ENCODE measurements at regions not wholly inside any gene's neighbourhood (a gene's known extent, or its start where the extent isn't known, plus 50 kb on each side); places are given as distances from the start of the nearest gene placed in this dataset.

DNA sequence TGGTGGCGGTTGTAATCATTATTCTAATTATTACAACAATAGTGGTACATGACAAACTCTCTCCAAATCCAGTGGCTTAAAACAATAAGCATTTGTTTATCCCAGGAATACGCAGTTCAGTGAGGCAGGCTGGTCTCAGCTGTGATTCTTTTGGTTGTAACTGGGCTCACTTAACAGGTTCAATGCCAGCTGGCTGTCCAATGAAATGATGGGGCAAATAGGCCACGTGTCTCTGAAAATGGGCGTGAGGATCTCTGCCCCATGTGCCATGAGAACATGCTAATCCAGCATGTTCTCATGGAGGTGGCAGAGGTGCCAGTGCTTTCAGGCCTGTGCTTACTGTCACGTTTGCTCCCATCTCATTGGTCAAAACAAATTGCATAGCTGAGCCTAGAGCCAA, 73.1 kb upstream of the CLMN start:
- no peak for DNase-seq
- TF ChIP-seq EZH2 (IDR thresholded peaks at IDR 0.05; ENCODE audit: borderline replicate concordance, low read depth, low read length, severe bottlenecking) = no peak
- TF ChIP-seq, protein P1, sequence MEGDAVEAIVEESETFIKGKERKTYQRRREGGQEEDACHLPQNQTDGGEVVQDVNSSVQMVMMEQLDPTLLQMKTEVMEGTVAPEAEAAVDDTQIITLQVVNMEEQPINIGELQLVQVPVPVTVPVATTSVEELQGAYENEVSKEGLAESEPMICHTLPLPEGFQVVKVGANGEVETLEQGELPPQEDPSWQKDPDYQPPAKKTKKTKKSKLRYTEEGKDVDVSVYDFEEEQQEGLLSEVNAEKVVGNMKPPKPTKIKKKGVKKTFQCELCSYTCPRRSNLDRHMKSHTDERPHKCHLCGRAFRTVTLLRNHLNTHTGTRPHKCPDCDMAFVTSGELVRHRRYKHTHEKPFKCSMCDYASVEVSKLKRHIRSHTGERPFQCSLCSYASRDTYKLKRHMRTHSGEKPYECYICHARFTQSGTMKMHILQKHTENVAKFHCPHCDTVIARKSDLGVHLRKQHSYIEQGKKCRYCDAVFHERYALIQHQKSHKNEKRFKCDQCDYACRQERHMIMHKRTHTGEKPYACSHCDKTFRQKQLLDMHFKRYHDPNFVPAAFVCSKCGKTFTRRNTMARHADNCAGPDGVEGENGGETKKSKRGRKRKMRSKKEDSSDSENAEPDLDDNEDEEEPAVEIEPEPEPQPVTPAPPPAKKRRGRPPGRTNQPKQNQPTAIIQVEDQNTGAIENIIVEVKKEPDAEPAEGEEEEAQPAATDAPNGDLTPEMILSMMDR (IDR thresholded peaks at IDR 0.05; ENCODE audit: borderline replicate concordance, extremely low read depth, low read length, poor library complexity, severe bottlenecking) = no peak
- Histone ChIP-seq H3K36me3 (ENCODE audit: insufficient read depth, low read length) (no peaks in the 10 kb centered on the region), H3K4me3 (ENCODE audit: low read depth in 1 of 2, low read length in 2 of 2) (no peak overlapping the region), H3K4me2 (ENCODE audit: insufficient read depth, low read length) (no peak overlapping the region), H3K79me2 (ENCODE audit: insufficient read depth, low read length) (no peaks in the 10 kb centered on the region), H2AFZ (ENCODE audit: low read depth, low read length) (no peak overlapping the region), H3K9ac (ENCODE audit: low read depth, low read length) (no peak overlapping the region), H3K4me1 (ENCODE audit: insufficient read depth, low read length) (no peaks in the 10 kb centered on the region), H4K20me1 (ENCODE audit: insufficient read depth, low read length) (no peaks in the 10 kb centered on the region), H3K9me3 (ENCODE audit: insufficient read depth, low read length, severe bottlenecking) (no peaks in the 10 kb centered on the region), H3K27me3 (ENCODE audit: insufficient read depth, low read length, poor library complexity) (no peaks in the 10 kb centered on the region), H3K27ac (ENCODE audit: low read length) (no peak overlapping the region)
- ATAC-seq (ENCODE audit: insufficient read depth, low read depth) = no peak

GRCh38 chr14:95391331-95391730, 71.6 kb upstream of the CLMN start:
- Histone ChIP-seq H3K36me3 (ENCODE audit: insufficient read depth, low read length) (no peaks in the 10 kb centered on the region), H3K79me2 (ENCODE audit: insufficient read depth, low read length) (no peaks in the 10 kb centered on the region), H3K27ac (ENCODE audit: low read length) (no peak overlapping the region), H3K9ac (ENCODE audit: low read depth, low read length) (no peak overlapping the region), H3K4me3 (ENCODE audit: low read depth in 1 of 2, low read length in 2 of 2) (no peak overlapping the region), H3K27me3 (ENCODE audit: insufficient read depth, low read length, poor library complexity) (no peaks in the 10 kb centered on the region), H3K9me3 (ENCODE audit: insufficient read depth, low read length, severe bottlenecking) (no peaks in the 10 kb centered on the region), H3K4me2 (ENCODE audit: insufficient read depth, low read length) (no peak overlapping the region), H4K20me1 (ENCODE audit: insufficient read depth, low read length) (no peaks in the 10 kb centered on the region), H3K4me1 (ENCODE audit: insufficient read depth, low read length) (no peaks in the 10 kb centered on the region), H2AFZ (ENCODE audit: low read depth, low read length) (no peak overlapping the region)
- ATAC-seq (ENCODE audit: insufficient read depth, low read depth) (no peak), DNase-seq (no peak)
- TF ChIP-seq, protein P1 (IDR thresholded peaks at IDR 0.05; ENCODE audit: borderline replicate concordance, extremely low read depth, low read length, poor library complexity, severe bottlenecking) = no peak
- TF ChIP-seq EZH2 (IDR thresholded peaks at IDR 0.05; ENCODE audit: borderline replicate concordance, low read depth, low read length, severe bottlenecking) = no peak

DNA sequence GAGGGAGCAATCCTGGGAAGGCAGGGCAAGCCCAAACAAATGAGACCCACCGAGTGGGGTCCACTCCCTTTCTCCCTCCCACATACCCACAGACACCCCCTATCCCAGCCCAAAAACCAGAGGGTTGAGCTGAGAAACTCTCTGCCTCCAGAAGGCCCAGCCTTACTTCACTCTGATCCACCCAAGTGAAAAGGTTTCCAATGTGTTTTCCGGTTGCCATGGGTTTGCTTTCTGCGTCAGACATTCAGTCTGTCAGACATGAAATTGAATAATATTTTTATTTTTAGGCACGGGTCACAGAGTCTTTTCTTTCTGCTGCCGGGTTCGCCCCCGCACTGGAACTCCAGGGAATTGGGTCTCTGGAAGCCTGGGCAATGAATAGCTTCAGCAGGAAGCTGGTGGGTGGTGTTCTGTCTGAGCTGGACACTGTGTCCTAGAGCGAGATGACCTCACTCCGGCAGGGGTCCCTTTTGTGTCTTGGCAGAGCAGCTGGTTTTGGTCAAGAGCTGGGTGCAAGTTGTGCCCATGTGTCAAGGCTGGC, 69.8 kb upstream of the CLMN start:
- TF ChIP-seq, protein P1 (IDR thresholded peaks at IDR 0.05; ENCODE audit: borderline replicate concordance, extremely low read depth, low read length, poor library complexity, severe bottlenecking) = no peak
- no peak for TF ChIP-seq EZH2 (IDR thresholded peaks at IDR 0.05; ENCODE audit: borderline replicate concordance, low read depth, low read length, severe bottlenecking)
- no peak overlapping the region for H3K27ac ChIP-seq (ENCODE audit: low read length)
- no peak overlapping the region for H2AFZ ChIP-seq (ENCODE audit: low read depth, low read length)
- no peaks in the 10 kb centered on the region for H3K9me3 ChIP-seq (ENCODE audit: insufficient read depth, low read length, severe bottlenecking)
- no peak overlapping the region for H3K9ac ChIP-seq (ENCODE audit: low read depth, low read length)
- no peaks in the 10 kb centered on the region for H4K20me1 ChIP-seq (ENCODE audit: insufficient read depth, low read length)
- no peaks in the 10 kb centered on the region for H3K4me1 ChIP-seq (ENCODE audit: insufficient read depth, low read length)
- H3K27me3 ChIP-seq (ENCODE audit: insufficient read depth, low read length, poor library complexity) = no peaks in the 10 kb centered on the region
- H3K79me2 ChIP-seq (ENCODE audit: insufficient read depth, low read length) = no peaks in the 10 kb centered on the region
- H3K4me3 ChIP-seq (ENCODE audit: low read depth in 1 of 2, low read length in 2 of 2) = no peak overlapping the region
- DNase-seq (no peak), ATAC-seq (ENCODE audit: insufficient read depth, low read depth) (no peak)
- no peaks in the 10 kb centered on the region for H3K36me3 ChIP-seq (ENCODE audit: insufficient read depth, low read length)
- H3K4me2 ChIP-seq (ENCODE audit: insufficient read depth, low read length) = no peak overlapping the region

GRCh38 chr14:95388699-95389098, 69.0 kb upstream of the CLMN start:
- no peak for ATAC-seq (ENCODE audit: insufficient read depth, low read depth)
- Histone ChIP-seq H3K4me2 (ENCODE audit: insufficient read depth, low read length) (no peak overlapping the region), H3K4me1 (ENCODE audit: insufficient read depth, low read length) (no peaks in the 10 kb centered on the region), H3K36me3 (ENCODE audit: insufficient read depth, low read length) (no peaks in the 10 kb centered on the region), H3K9ac (ENCODE audit: low read depth, low read length) (no peak overlapping the region), H3K27ac (ENCODE audit: low read length) (no peak overlapping the region), H2AFZ (ENCODE audit: low read depth, low read length) (no peak overlapping the region), H3K79me2 (ENCODE audit: insufficient read depth, low read length) (no peaks in the 10 kb centered on the region), H3K27me3 (ENCODE audit: insufficient read depth, low read length, poor library complexity) (no peaks in the 10 kb centered on the region), H4K20me1 (ENCODE audit: insufficient read depth, low read length) (no peaks in the 10 kb centered on the region), H3K9me3 (ENCODE audit: insufficient read depth, low read length, severe bottlenecking) (no peaks in the 10 kb centered on the region), H3K4me3 (ENCODE audit: low read depth in 1 of 2, low read length in 2 of 2) (no peak overlapping the region)
- no peak for DNase-seq
- TF ChIP-seq, protein P1 (IDR thresholded peaks at IDR 0.05; ENCODE audit: borderline replicate concordance, extremely low read depth, low read length, poor library complexity, severe bottlenecking) = no peak
- no peak for TF ChIP-seq EZH2 (IDR thresholded peaks at IDR 0.05; ENCODE audit: borderline replicate concordance, low read depth, low read length, severe bottlenecking)

All from DND-41 (cell line).